ENCODE measurements at regions not wholly inside any gene's neighbourhood (a gene's known extent, or its start where the extent isn't known, plus 50 kb on each side); places are given as distances from the start of the nearest gene placed in this dataset.
"Not testable (repeated sequence)": the region's sequence is repeated elsewhere in the genome, so short reads cannot be mapped to it uniquely, and the experiment has no call there.

- Histone ChIP-seq H3K27me3 (ENCODE audit: low read length) (no peaks in the 10 kb centered on the region; the same call in 1 of the 2 replicates), H4K20me1 (ENCODE audit: insufficient read depth, low read depth, low read length) (no peaks in the 10 kb centered on the region), H2AFZ (ENCODE audit: low read length) (no peak overlapping the region), H3K9me3 (ENCODE audit: low read length) (no peaks in the 10 kb centered on the region), H3K4me3 (ENCODE audit: low read length) (no peak overlapping the region), H3K79me2 (ENCODE audit: low read length) (no peaks in the 10 kb centered on the region), H3K9ac (ENCODE audit: low read length) (no peak overlapping the region), H3K9me2 (replicated peaks; ENCODE audit: insufficient read depth, low read length) (no peaks in the 10 kb centered on the region), H3K4me1 (ENCODE audit: low read length) (no peaks in the 10 kb centered on the region), H3K27ac (ENCODE audit: low read length) (no peak overlapping the region), H3K36me3 (ENCODE audit: insufficient read depth, low read length) (no peaks in the 10 kb centered on the region), H3K4me2 (ENCODE audit: low read depth, low read length, poor library complexity, severe bottlenecking) (no peak overlapping the region)
- DNase-seq = no peak
Measured at GRCh38 chr14:80055226-80055625, 156.1 kb downstream of the DIO2 start.

- Histone ChIP-seq H4K20me1 (ENCODE audit: insufficient read depth, low read depth, low read length) (no peaks in the 10 kb centered on the region), H3K4me3 (ENCODE audit: low read length) (no peak overlapping the region), H3K27me3 (ENCODE audit: low read length) (no peaks in the 10 kb centered on the region; the same call in 1 of the 2 replicates), H3K36me3 (ENCODE audit: insufficient read depth, low read length) (no peaks in the 10 kb centered on the region), H3K9me3 (ENCODE audit: low read length) (no peaks in the 10 kb centered on the region), H3K9ac (ENCODE audit: low read length) (no peak overlapping the region), H3K27ac (ENCODE audit: low read length) (no peak overlapping the region), H2AFZ (ENCODE audit: low read length) (no peak overlapping the region), H3K4me1 (ENCODE audit: low read length) (no peaks in the 10 kb centered on the region), H3K9me2 (replicated peaks; ENCODE audit: insufficient read depth, low read length) (no peaks in the 10 kb centered on the region), H3K4me2 (ENCODE audit: low read depth, low read length, poor library complexity, severe bottlenecking) (no peak overlapping the region), H3K79me2 (ENCODE audit: low read length) (no peaks in the 10 kb centered on the region)
- DNase-seq = no peak
Measured at GRCh38 chr14:80054020-80054419, 157.3 kb downstream of the DIO2 start.

GRCh38 chr14:80049055-80049454 lies 162.2 kb downstream of the DIO2 start:
- H3K36me3 ChIP-seq (ENCODE audit: insufficient read depth, low read length) = no peaks in the 10 kb centered on the region
- H3K4me2 ChIP-seq (ENCODE audit: low read depth, low read length, poor library complexity, severe bottlenecking) = no peak overlapping the region
- no peaks in the 10 kb centered on the region; the same call in 1 of the 2 replicates for H3K27me3 ChIP-seq (ENCODE audit: low read length)
- DNase-seq = no peak
- H3K9me2 ChIP-seq (replicated peaks; ENCODE audit: insufficient read depth, low read length) = no peaks in the 10 kb centered on the region
- no peak overlapping the region for H3K27ac ChIP-seq (ENCODE audit: low read length)
- H3K4me1 ChIP-seq (ENCODE audit: low read length) = no peaks in the 10 kb centered on the region
- H3K9ac ChIP-seq (ENCODE audit: low read length) = no peak overlapping the region
- H3K9me3 ChIP-seq (ENCODE audit: low read length) = no peaks in the 10 kb centered on the region
- H3K4me3 ChIP-seq (ENCODE audit: low read length) = no peak overlapping the region
- H3K79me2 ChIP-seq (ENCODE audit: low read length) = no peaks in the 10 kb centered on the region
- no peak overlapping the region for H2AFZ ChIP-seq (ENCODE audit: low read length)
- H4K20me1 ChIP-seq (ENCODE audit: insufficient read depth, low read depth, low read length) = no peaks in the 10 kb centered on the region

- H3K9me3 ChIP-seq (ENCODE audit: low read length) = no peaks in the 10 kb centered on the region
- H4K20me1 ChIP-seq (ENCODE audit: insufficient read depth, low read depth, low read length) = no peaks in the 10 kb centered on the region
- H3K9ac ChIP-seq (ENCODE audit: low read length) = no peak overlapping the region
- no peaks in the 10 kb centered on the region for H3K4me1 ChIP-seq (ENCODE audit: low read length)
- H3K27me3 ChIP-seq (ENCODE audit: low read length) = no peaks in the 10 kb centered on the region; the same call in 1 of the 2 replicates
- H3K36me3 ChIP-seq (ENCODE audit: insufficient read depth, low read length) = no peaks in the 10 kb centered on the region
- no peaks in the 10 kb centered on the region for H3K9me2 ChIP-seq (replicated peaks; ENCODE audit: insufficient read depth, low read length)
- no peak overlapping the region for H3K27ac ChIP-seq (ENCODE audit: low read length)
- no peak overlapping the region for H2AFZ ChIP-seq (ENCODE audit: low read length)
- H3K4me2 ChIP-seq (ENCODE audit: low read depth, low read length, poor library complexity, severe bottlenecking) = no peak overlapping the region
- H3K79me2 ChIP-seq (ENCODE audit: low read length) = no peaks in the 10 kb centered on the region
- DNase-seq = no peak
- no peak overlapping the region for H3K4me3 ChIP-seq (ENCODE audit: low read length)
Measured at GRCh38 chr14:80047761-80048160, 163.5 kb downstream of the DIO2 start.

- Histone ChIP-seq H3K9me3 (ENCODE audit: low read length) (no peaks in the 10 kb centered on the region), H3K27ac (ENCODE audit: low read length) (no peak overlapping the region), H3K4me3 (ENCODE audit: low read length) (no peak overlapping the region), H3K9ac (ENCODE audit: low read length) (no peak overlapping the region), H3K36me3 (ENCODE audit: insufficient read depth, low read length) (no peaks in the 10 kb centered on the region), H3K27me3 (ENCODE audit: low read length) (no peaks in the 10 kb centered on the region; the same call in 1 of the 2 replicates), H3K4me2 (ENCODE audit: low read depth, low read length, poor library complexity, severe bottlenecking) (no peak overlapping the region), H3K4me1 (ENCODE audit: low read length) (no peaks in the 10 kb centered on the region), H4K20me1 (ENCODE audit: insufficient read depth, low read depth, low read length) (no peaks in the 10 kb centered on the region), H2AFZ (ENCODE audit: low read length) (no peak overlapping the region), H3K79me2 (ENCODE audit: low read length) (no peaks in the 10 kb centered on the region), H3K9me2 (replicated peaks; ENCODE audit: insufficient read depth, low read length) (no peaks in the 10 kb centered on the region)
- DNase-seq = peak; percentile 50
Measured at GRCh38 chr14:80037349-80037748, 174.0 kb downstream of the DIO2 start.

- no peak overlapping the region for H3K9ac ChIP-seq (ENCODE audit: low read length)
- no peaks in the 10 kb centered on the region for H3K9me2 ChIP-seq (replicated peaks; ENCODE audit: insufficient read depth, low read length)
- no peak overlapping the region for H2AFZ ChIP-seq (ENCODE audit: low read length)
- no peak overlapping the region for H3K4me2 ChIP-seq (ENCODE audit: low read depth, low read length, poor library complexity, severe bottlenecking)
- H3K4me3 ChIP-seq (ENCODE audit: low read length) = no peak overlapping the region
- H3K36me3 ChIP-seq (ENCODE audit: insufficient read depth, low read length) = no peaks in the 10 kb centered on the region
- DNase-seq = no peak
- H4K20me1 ChIP-seq (ENCODE audit: insufficient read depth, low read depth, low read length) = no peaks in the 10 kb centered on the region
- H3K27me3 ChIP-seq (ENCODE audit: low read length) = peaks cover 5% of the 10 kb centered on the region; the same call in 1 of the 2 replicates
- no peaks in the 10 kb centered on the region for H3K9me3 ChIP-seq (ENCODE audit: low read length)
- H3K27ac ChIP-seq (ENCODE audit: low read length) = no peak overlapping the region
- H3K4me1 ChIP-seq (ENCODE audit: low read length) = no peaks in the 10 kb centered on the region
- no peaks in the 10 kb centered on the region for H3K79me2 ChIP-seq (ENCODE audit: low read length)
Measured at GRCh38 chr14:80024417-80024816, 186.9 kb downstream of the DIO2 start.

GRCh38 chr14:80018476-80018875 lies 192.8 kb downstream of the DIO2 start:
- not testable (repeated sequence) for H4K20me1 ChIP-seq (ENCODE audit: insufficient read depth, low read depth, low read length); H3K27me3 ChIP-seq (ENCODE audit: low read length); H3K27ac ChIP-seq (ENCODE audit: low read length); H3K79me2 ChIP-seq (ENCODE audit: low read length); H3K4me2 ChIP-seq (ENCODE audit: low read depth, low read length, poor library complexity, severe bottlenecking); H2AFZ ChIP-seq (ENCODE audit: low read length); DNase-seq; H3K9me3 ChIP-seq (ENCODE audit: low read length); H3K9me2 ChIP-seq (replicated peaks; ENCODE audit: insufficient read depth, low read length); H3K9ac ChIP-seq (ENCODE audit: low read length); H3K4me1 ChIP-seq (ENCODE audit: low read length); H3K36me3 ChIP-seq (ENCODE audit: insufficient read depth, low read length); H3K4me3 ChIP-seq (ENCODE audit: low read length)

GRCh38 chr14:80017795-80018194 lies 193.5 kb downstream of the DIO2 start:
- Histone ChIP-seq H3K36me3 (ENCODE audit: insufficient read depth, low read length) (no peaks in the 10 kb centered on the region), H3K9ac (ENCODE audit: low read length) (no peak overlapping the region), H3K4me2 (ENCODE audit: low read depth, low read length, poor library complexity, severe bottlenecking) (no peak overlapping the region), H3K4me3 (ENCODE audit: low read length) (no peak overlapping the region), H3K9me2 (replicated peaks; ENCODE audit: insufficient read depth, low read length) (no peaks in the 10 kb centered on the region), H2AFZ (ENCODE audit: low read length) (no peak overlapping the region), H3K79me2 (ENCODE audit: low read length) (no peaks in the 10 kb centered on the region), H3K9me3 (ENCODE audit: low read length) (no peaks in the 10 kb centered on the region), H3K27me3 (ENCODE audit: low read length) (no peaks in the 10 kb centered on the region), H3K27ac (ENCODE audit: low read length) (no peak overlapping the region), H3K4me1 (ENCODE audit: low read length) (no peaks in the 10 kb centered on the region), H4K20me1 (ENCODE audit: insufficient read depth, low read depth, low read length) (no peaks in the 10 kb centered on the region)
- DNase-seq = no peak

- not testable (repeated sequence) for H3K4me2 ChIP-seq (ENCODE audit: low read depth, low read length, poor library complexity, severe bottlenecking); H3K36me3 ChIP-seq (ENCODE audit: insufficient read depth, low read length); H3K79me2 ChIP-seq (ENCODE audit: low read length); H3K9me3 ChIP-seq (ENCODE audit: low read length); H3K27me3 ChIP-seq (ENCODE audit: low read length); H3K4me1 ChIP-seq (ENCODE audit: low read length); H2AFZ ChIP-seq (ENCODE audit: low read length); H3K27ac ChIP-seq (ENCODE audit: low read length); H3K4me3 ChIP-seq (ENCODE audit: low read length); DNase-seq; H3K9ac ChIP-seq (ENCODE audit: low read length); H3K9me2 ChIP-seq (replicated peaks; ENCODE audit: insufficient read depth, low read length); H4K20me1 ChIP-seq (ENCODE audit: insufficient read depth, low read depth, low read length)
Measured at GRCh38 chr14:80010245-80010644, 201.1 kb downstream of the DIO2 start.

Data from Karpas-422 (cell line).